ENCODE measurements at regions not wholly inside any gene's neighbourhood (a gene's known extent, or its start where the extent isn't known, plus 50 kb on each side); places are given as distances from the start of the nearest gene placed in this dataset.
A peak's percentile ranks its signal among the peaks of the same experiment; 100 is the strongest.

- no peak for DNase-seq
- no peak for TF ChIP-seq CTCF (IDR thresholded peaks at IDR 0.05)
- Histone ChIP-seq H3K4me3 (replicated peaks in 1 of 3; ENCODE audit: low read depth in 2 of 3, low read length in 3 of 3) (no peak overlapping the region), H3K4me2 (replicated peaks; ENCODE audit: extremely low read depth, low read length, poor library complexity, severe bottlenecking) (no peak overlapping the region), H3K9ac (ENCODE audit: insufficient read depth, low read length, poor library complexity, severe bottlenecking) (no peak overlapping the region), H2AFZ (ENCODE audit: insufficient read depth, low read depth, low read length, poor library complexity, severe bottlenecking) (no peak overlapping the region), H4K20me1 (ENCODE audit: insufficient read depth, low read length) (no peaks in the 10 kb centered on the region), H3K79me2 (ENCODE audit: insufficient read depth, low read length) (no peaks in the 10 kb centered on the region), H3K27ac (ENCODE audit: low read depth in 1 of 2, low read length in 2 of 2) (no peak overlapping the region), H3K27me3 (ENCODE audit: control insufficient read depth in 2 of 2, insufficient read depth in 2 of 2, low read length in 2 of 2) (peaks cover 0 to 2% of the 10 kb centered on the region in 2 donors), H3K9me3 (replicated peaks in 1 of 2; ENCODE audit: control insufficient read depth in 1 of 2, insufficient read depth in 1 of 2, low read length in 2 of 2) (no peaks in the 10 kb centered on the region), H3K4me1 (ENCODE audit: control insufficient read depth in 1 of 2, insufficient read depth in 2 of 2, low read length in 2 of 2) (peaks cover 13 to 15% of the 10 kb centered on the region in 2 donors), H3K36me3 (replicated peaks in 1 of 2; ENCODE audit: control insufficient read depth in 1 of 2, insufficient read depth in 2 of 2, low read length in 2 of 2) (no peaks in the 10 kb centered on the region)
- no peaks in the 10 kb centered on the region for H3K36me3 Mint-ChIP-seq
- peaks cover 24% of the 10 kb centered on the region for H3K4me1 Mint-ChIP-seq
- 89% methylated on average over 3 of the region's 6 CpGs for WGBS (ENCODE audit: insufficient coverage)
- H3K9me3 Mint-ChIP-seq = peaks cover 0 to 2% (median 0%) of the 10 kb centered on the region in 7 donors
- peak overlapping the region in 1 of 7 donors; percentile 8 for H3K27ac Mint-ChIP-seq
- H3K4me3 Mint-ChIP-seq = peak overlapping the region in 1 of 2 donors; percentile 9
- intact Hi-C loops (cut with micrococcal nuclease) = no loop called here
- peaks cover 0 to 6% (median 4%) of the 10 kb centered on the region in 3 donors for H3K27me3 Mint-ChIP-seq (ENCODE audit: low read depth in 3 of 3)
Observed at GRCh38 chr17:34182036-34182803, 72.9 kb upstream of the CCL2 start.

DNA sequence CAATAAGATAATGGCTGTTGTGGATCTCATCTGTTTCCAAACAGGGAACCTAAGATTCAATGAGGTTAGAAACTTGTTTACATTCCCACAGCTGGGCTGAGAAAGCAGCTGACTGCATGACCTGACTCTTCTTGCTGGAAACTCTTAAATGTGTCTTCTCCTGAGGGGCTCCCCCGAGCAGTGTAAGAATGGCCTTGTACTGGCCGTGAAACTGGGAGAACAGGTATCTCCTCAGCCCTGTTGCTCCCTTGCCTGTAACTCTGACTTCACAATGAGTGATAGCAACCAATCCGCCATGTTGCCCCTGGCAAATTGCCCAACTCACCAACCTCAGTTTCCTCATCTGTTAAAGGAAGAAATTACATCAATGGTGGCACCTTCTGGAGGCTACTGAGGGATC lies 59.1 kb upstream of the CCL2 start:
- Mint-ChIP-seq H3K36me3 (no peaks in the 10 kb centered on the region), H3K27ac (no peak overlapping the region), H3K9me3 (no peaks in the 10 kb centered on the region), H3K4me3 (no peak overlapping the region), H3K27me3 (ENCODE audit: low read depth in 3 of 3) (peaks cover 2 to 11% (median 4%) of the 10 kb centered on the region in 3 donors), H3K4me1 (peaks cover 12% of the 10 kb centered on the region)
- no peak for DNase-seq
- Histone ChIP-seq H3K27me3 (ENCODE audit: control insufficient read depth in 2 of 2, insufficient read depth in 2 of 2, low read length in 2 of 2) (peaks cover 0 to 2% of the 10 kb centered on the region in 2 donors), H3K79me2 (ENCODE audit: insufficient read depth, low read length) (no peaks in the 10 kb centered on the region), H3K36me3 (replicated peaks in 1 of 2; ENCODE audit: control insufficient read depth in 1 of 2, insufficient read depth in 2 of 2, low read length in 2 of 2) (no peaks in the 10 kb centered on the region), H2AFZ (ENCODE audit: insufficient read depth, low read depth, low read length, poor library complexity, severe bottlenecking) (no peak overlapping the region), H3K4me1 (ENCODE audit: control insufficient read depth in 1 of 2, insufficient read depth in 2 of 2, low read length in 2 of 2) (peaks cover 11% of the 10 kb centered on the region in 2 donors), H4K20me1 (ENCODE audit: insufficient read depth, low read length) (no peaks in the 10 kb centered on the region), H3K27ac (ENCODE audit: low read depth in 1 of 2, low read length in 2 of 2) (no peak overlapping the region), H3K4me3 (replicated peaks in 1 of 3; ENCODE audit: low read depth in 2 of 3, low read length in 3 of 3) (no peak overlapping the region), H3K9ac (ENCODE audit: insufficient read depth, low read length, poor library complexity, severe bottlenecking) (no peak overlapping the region), H3K9me3 (replicated peaks in 1 of 2; ENCODE audit: control insufficient read depth in 1 of 2, insufficient read depth in 1 of 2, low read length in 2 of 2) (no peaks in the 10 kb centered on the region), H3K4me2 (replicated peaks; ENCODE audit: extremely low read depth, low read length, poor library complexity, severe bottlenecking) (no peak overlapping the region)
- intact Hi-C loops (cut with micrococcal nuclease) = no loop called here
- no peak for TF ChIP-seq CTCF (IDR thresholded peaks at IDR 0.05)
- 100% methylated on average over 1 of the region's 3 CpGs for WGBS (ENCODE audit: insufficient coverage)

All from CD14-positive monocyte (primary cell).